ENCODE measurements at regions not wholly inside any gene's neighbourhood (a gene's known extent, or its start where the extent isn't known, plus 50 kb on each side); places are given as distances from the start of the nearest gene placed in this dataset.

GRCh38 chr1:224486801-224487583, 52.4 kb upstream of the WDR26 start:
- no peak for DNase-seq (ENCODE audit: low read depth)

- no peak for DNase-seq (ENCODE audit: low read depth)
Measured at GRCh38 chr1:224488806-224489499, 54.4 kb upstream of the WDR26 start.

GRCh38 chr1:224489534-224490365, 55.2 kb upstream of the WDR26 start:
- no peak for DNase-seq (ENCODE audit: low read depth)

- no peak for DNase-seq (ENCODE audit: low read depth)
Measured at GRCh38 chr1:224490549-224491537, 56.2 kb upstream of the WDR26 start.

GRCh38 chr1:224492015-224492414, 57.4 kb upstream of the WDR26 start:
- no peak for DNase-seq (ENCODE audit: low read depth)

GRCh38 chr1:224492632-224493031, 58.0 kb upstream of the WDR26 start:
- DNase-seq (ENCODE audit: low read depth), result no peak

- no peak for DNase-seq (ENCODE audit: low read depth)
Measured at GRCh38 chr1:224493269-224493668, 58.7 kb upstream of the WDR26 start.

GRCh38 chr1:224494343-224494742, 59.7 kb upstream of the WDR26 start:
- no peak for DNase-seq (ENCODE audit: low read depth)

GRCh38 chr1:224495866-224496265, 61.3 kb upstream of the WDR26 start:
- no peak for DNase-seq (ENCODE audit: low read depth)

- no peak for DNase-seq (ENCODE audit: low read depth)
Measured at GRCh38 chr1:224496826-224497225, 62.2 kb upstream of the WDR26 start.

GRCh38 chr1:224497714-224498573, 63.3 kb upstream of the WDR26 start:
- no peak for DNase-seq (ENCODE audit: low read depth)

- DNase-seq (ENCODE audit: low read depth), result no peak
Measured at GRCh38 chr1:224498574-224499170, 64.1 kb upstream of the WDR26 start.

GRCh38 chr1:224499204-224499603, 64.6 kb upstream of the WDR26 start:
- DNase-seq (ENCODE audit: low read depth), result no peak

GRCh38 chr1:224500796-224501195, 66.2 kb upstream of the WDR26 start:
- DNase-seq (ENCODE audit: low read depth), result no peak

GRCh38 chr1:224501836-224502235, 67.2 kb upstream of the WDR26 start:
- DNase-seq (ENCODE audit: low read depth), result no peak

GRCh38 chr1:224502459-224503160, 68.0 kb upstream of the WDR26 start:
- DNase-seq (ENCODE audit: low read depth), result no peak

- peak; percentile 41 for DNase-seq (ENCODE audit: low read depth)
Measured at GRCh38 chr1:224503161-224504118, 68.8 kb upstream of the WDR26 start.

Data from forelimb muscle (tissue), 1 donor.